GM13977 (cell line): ENCODE measurements at regions not wholly inside any gene's neighbourhood (a gene's known extent, or its start where the extent isn't known, plus 50 kb on each side); places are given as distances from the start of the nearest gene placed in this dataset.

Source experiments
- DNase-seq: peaks from one replicate; pipeline ENCODE4 v3.0.0; 2012; ENCODE audit warnings: low spot score
- CTCF ChIP-seq: IDR thresholded peaks from 2 replicates; pipeline ENCODE4 v1.5.1; 2012; ENCODE audit warnings: mild to moderate bottlenecking, control low read depth; ENCODE audit not compliant: insufficient read depth; ENCODE audit errors: extremely low read depth, missing control alignments
- in situ Hi-C: fragments of 300-500 bp; cut with MboI; formaldehyde crosslinking; loops from one replicate; pipeline ENCODE4 v1.12.0; 2022; ENCODE audit warnings: low sequenced_read_pairs, low pct_unique_long_range_greater_than_20kb, mixed read lengths, inconsistent platforms; ENCODE audit not compliant: unreplicated experiment

- in situ Hi-C loops = no loop called here
- no peak for DNase-seq
- TF ChIP-seq CTCF = no peak
Measured at GRCh38 chr7:25586513-25586912, 358.2 kb upstream of the NPVF start.

- in situ Hi-C loops = no loop called here
- DNase-seq = no peak
- no peak for TF ChIP-seq CTCF
Measured at GRCh38 chr7:25594122-25594521, 365.8 kb upstream of the NPVF start.

GRCh38 chr7:25594728-25595127 is 366.4 kb upstream of the NPVF start:
- in situ Hi-C loops = no loop called here
- DNase-seq = no peak
- TF ChIP-seq CTCF = no peak

GRCh38 chr7:25595996-25596395 is 367.7 kb upstream of the NPVF start:
- no peak for DNase-seq
- no peak for TF ChIP-seq CTCF
- in situ Hi-C loops = no loop called here

GRCh38 chr7:25596443-25596842 is 368.2 kb upstream of the NPVF start:
- DNase-seq = no peak
- in situ Hi-C loops = no loop called here
- TF ChIP-seq CTCF = no peak

GRCh38 chr7:25597946-25598345 is 369.7 kb upstream of the NPVF start:
- in situ Hi-C loops = no loop called here
- DNase-seq = no peak
- TF ChIP-seq CTCF = no peak

GRCh38 chr7:25598765-25599164 is 370.5 kb upstream of the NPVF start:
- in situ Hi-C loops = no loop called here
- TF ChIP-seq CTCF = no peak
- no peak for DNase-seq
